ENCODE measurements at regions not wholly inside any gene's neighbourhood (a gene's known extent, or its start where the extent isn't known, plus 50 kb on each side); places are given as distances from the start of the nearest gene placed in this dataset.

DNA sequence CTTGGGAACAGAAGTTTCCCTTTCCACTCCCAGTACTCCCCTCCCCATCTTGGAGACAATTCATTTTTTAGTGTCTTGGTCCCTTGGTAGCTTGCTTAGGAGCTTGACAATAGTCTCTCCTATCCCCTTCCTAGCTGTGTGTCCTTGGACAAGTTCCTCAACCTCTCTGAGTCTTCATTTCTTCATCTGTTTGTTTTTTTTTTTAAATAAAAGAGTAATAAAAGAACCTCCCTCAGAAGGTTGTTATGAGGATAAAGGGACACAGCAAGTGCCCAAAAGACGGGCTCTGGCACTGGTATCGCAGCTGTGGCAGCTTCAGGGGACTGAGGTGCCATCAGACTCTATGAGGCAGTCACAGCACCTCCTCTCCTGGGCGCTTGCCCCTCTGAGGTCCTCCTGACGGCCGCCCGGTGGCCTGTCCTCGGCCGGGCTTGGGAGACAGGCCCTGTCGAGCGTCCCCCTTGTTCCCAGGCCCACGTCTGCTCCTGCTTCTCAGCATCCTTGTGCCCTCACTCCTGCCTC, 689.2 kb downstream of the MATN1 start:
- DNase-seq (ENCODE audit: low spot score in 2 of 2): no peak
- Mint-ChIP-seq H3K4me1 (peaks cover 10% of the 10 kb centered on the region), H3K27ac (no peak overlapping the region), H3K4me3 (no peak overlapping the region), H3K9me3 (peaks cover 5% of the 10 kb centered on the region), H3K36me3 (no peaks in the 10 kb centered on the region)
- ATAC-seq: no peak

- ATAC-seq (no peak), DNase-seq (ENCODE audit: low spot score in 2 of 2) (no peak)
- no peaks in the 10 kb centered on the region for H3K36me3 Mint-ChIP-seq
- no peak overlapping the region for H3K4me3 Mint-ChIP-seq
- H3K27ac Mint-ChIP-seq: no peak overlapping the region
- peaks cover 5% of the 10 kb centered on the region for H3K9me3 Mint-ChIP-seq
- H3K4me1 Mint-ChIP-seq: peaks cover 7% of the 10 kb centered on the region
These were observed 689.9 kb downstream of the MATN1 start for GRCh38 chr1:30033256-30034104.

DNA sequence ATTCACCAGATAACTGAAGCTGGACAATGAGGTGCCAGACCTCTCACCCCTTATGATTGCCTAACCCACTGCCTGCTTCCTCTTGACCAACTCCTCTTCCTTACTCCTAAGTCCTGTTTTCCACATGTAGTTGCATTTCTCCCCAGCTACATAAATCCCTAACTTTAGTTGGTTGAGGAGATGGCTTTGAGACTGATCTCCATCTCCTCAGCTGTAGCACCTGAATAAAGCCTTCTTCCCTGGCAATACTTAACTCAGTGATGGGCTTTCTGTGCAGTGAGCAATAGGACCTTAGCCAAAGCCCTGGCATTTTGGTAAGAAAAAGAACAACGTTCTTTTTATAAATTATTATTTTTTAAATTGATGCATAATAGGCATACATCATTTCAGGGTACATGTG, 691.1 kb downstream of the MATN1 start:
- ATAC-seq (no peak), DNase-seq (ENCODE audit: low spot score in 2 of 2) (no peak)
- Mint-ChIP-seq H3K36me3 (no peaks in the 10 kb centered on the region), H3K9me3 (peaks cover 5% of the 10 kb centered on the region), H3K27ac (no peak overlapping the region), H3K4me1 (no peaks in the 10 kb centered on the region), H3K4me3 (no peak overlapping the region)

DNA sequence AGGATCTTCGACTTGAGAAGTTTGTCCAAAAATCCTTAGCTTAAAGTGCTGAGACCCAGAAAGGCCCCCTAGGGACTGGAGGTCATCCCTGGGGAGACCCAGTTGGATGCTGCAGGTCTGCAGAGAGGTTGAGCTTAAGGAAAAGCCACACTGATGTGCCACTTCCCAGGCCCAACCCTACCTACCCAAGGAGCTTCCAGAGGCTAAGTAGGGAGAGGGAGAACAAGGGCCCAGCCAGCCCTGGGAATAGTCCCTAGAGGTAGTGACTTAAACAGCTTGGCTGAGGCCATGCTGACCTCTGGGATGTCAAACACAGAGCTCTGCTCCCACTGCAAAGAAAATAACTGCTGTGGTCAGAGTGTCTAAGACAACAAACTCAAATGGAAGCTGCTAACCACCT, 693.7 kb downstream of the MATN1 start:
- Mint-ChIP-seq H3K4me3 (no peak overlapping the region), H3K27ac (no peak overlapping the region), H3K4me1 (no peaks in the 10 kb centered on the region), H3K36me3 (no peaks in the 10 kb centered on the region), H3K9me3 (peaks cover 5% of the 10 kb centered on the region)
- DNase-seq (ENCODE audit: low spot score in 2 of 2): no peak
- ATAC-seq: no peak

GRCh38 chr1:30028939-30029338, 694.4 kb downstream of the MATN1 start:
- Mint-ChIP-seq H3K27ac (no peak overlapping the region), H3K36me3 (no peaks in the 10 kb centered on the region), H3K9me3 (peaks cover 5% of the 10 kb centered on the region), H3K4me3 (no peak overlapping the region), H3K4me1 (no peaks in the 10 kb centered on the region)
- no peak for ATAC-seq
- DNase-seq (ENCODE audit: low spot score in 2 of 2): no peak

DNA sequence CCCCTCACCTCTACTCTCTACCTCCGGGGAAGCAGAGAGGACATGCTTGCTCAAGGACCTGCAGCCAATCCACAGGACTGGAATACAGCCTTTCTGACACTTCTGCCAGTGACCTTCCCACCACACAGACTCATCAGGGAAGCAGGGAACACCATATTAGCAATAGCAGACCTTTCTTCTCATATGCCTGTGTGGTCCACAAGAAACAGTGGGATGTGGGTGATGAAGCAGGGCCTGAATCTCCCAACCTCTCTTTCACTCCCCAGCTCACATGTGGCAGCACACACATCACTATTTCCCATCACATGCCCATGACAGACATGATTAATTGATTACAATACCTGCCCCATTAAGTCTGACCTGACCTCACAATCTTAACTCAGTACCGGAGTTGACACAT, 695.1 kb downstream of the MATN1 start:
- no peaks in the 10 kb centered on the region for H3K4me1 Mint-ChIP-seq
- H3K4me3 Mint-ChIP-seq: no peak overlapping the region
- H3K9me3 Mint-ChIP-seq: peaks cover 4% of the 10 kb centered on the region
- H3K36me3 Mint-ChIP-seq: no peaks in the 10 kb centered on the region
- DNase-seq (ENCODE audit: low spot score in 2 of 2): no peak
- no peak overlapping the region for H3K27ac Mint-ChIP-seq
- no peak for ATAC-seq

DNA sequence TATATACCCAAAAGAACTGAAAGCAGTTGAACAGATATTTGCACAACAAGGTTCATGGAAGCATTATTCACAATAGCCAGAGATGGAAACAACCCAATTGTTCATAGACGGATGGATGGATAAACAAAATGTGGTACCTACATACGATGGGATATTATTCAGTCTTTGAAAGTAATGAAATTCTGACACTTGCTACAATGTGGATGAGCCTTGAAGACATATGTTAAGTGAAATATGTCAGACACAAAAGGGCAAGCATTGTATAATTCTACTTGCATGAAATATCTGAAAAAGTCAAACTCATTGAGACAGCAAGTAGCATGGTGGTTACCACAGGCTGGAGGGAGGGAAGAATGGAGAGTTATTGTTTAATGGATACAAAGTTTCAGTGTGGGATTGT, 696.1 kb downstream of the MATN1 start:
- no peak for DNase-seq (ENCODE audit: low spot score in 2 of 2)
- H3K4me3 Mint-ChIP-seq: no peak overlapping the region
- H3K36me3 Mint-ChIP-seq: no peaks in the 10 kb centered on the region
- ATAC-seq: no peak
- no peaks in the 10 kb centered on the region for H3K9me3 Mint-ChIP-seq
- no peak overlapping the region for H3K27ac Mint-ChIP-seq
- no peaks in the 10 kb centered on the region for H3K4me1 Mint-ChIP-seq

DNA sequence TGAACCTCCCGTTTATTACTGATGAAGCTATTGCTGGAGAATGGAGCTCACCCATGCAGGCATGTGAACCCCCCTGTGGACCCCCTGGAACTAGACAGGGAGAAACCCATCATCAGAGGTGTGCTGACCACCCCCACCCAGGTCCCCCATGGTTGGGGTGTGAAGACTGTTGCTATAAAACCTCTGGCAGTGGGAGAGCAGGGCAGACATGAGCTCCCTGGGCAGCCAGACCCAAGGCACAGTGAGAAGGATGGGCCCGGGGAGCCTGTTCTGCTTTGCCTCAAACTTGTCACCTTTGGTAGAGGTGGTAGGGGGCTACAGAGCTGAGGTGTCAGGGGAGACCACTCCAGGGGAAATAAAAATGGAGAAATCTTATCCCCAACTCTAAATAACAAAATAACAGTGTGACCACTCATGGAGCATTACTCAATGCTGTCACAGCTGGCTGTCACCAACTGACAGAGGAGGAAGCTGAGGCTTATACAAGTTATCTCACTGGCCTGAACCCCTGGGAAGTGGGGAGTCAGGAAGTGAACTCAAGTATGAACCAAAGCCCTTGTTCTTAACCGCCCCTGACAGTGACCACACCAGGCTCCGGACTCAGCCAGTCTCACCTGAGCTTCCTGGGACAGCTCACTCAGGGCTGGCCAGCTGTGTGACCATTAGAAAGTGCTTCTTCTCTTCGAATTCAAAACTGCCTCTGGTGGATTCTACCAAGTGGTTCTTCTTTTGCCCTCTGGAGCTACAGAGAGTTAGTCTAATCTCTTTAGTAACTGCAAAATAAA, 698.8 kb downstream of the MATN1 start:
- Mint-ChIP-seq H3K4me3 (no peak overlapping the region), H3K36me3 (no peaks in the 10 kb centered on the region)

DNA sequence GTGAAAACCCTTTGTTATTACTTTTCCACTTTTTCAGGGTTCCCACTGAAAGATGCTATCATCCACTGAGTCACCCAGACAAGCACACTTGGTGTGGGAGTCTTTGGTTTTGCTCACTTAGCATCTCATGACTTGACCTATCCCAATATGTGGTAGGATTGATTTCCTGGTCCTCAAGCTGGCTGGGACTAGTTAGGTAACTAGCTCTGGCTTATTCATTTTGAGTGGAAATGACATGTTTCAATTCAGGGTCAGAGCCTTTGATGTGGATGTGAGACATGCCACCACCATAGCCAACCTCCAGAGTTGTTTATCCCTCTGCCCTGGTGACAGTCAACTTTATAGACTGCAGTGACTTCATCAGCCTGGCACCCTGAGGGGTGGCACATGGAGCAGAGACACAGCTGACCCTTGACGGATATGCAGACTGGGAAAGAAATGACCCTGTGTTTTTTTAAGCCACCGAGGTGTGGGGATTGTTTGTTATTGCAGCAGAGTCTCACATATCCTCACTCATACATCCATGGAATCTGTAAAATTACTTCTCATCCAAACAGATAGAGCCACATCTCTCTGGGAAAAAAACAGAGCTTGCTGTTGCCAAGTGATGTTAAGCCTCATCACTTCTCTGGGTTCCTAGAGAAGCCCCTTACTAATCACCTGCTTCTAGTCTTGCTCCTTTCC, 699.9 kb downstream of the MATN1 start:
- no peak overlapping the region for H3K27ac Mint-ChIP-seq
- peak; percentile 21 for ATAC-seq
- no peak for DNase-seq (ENCODE audit: low spot score in 2 of 2)
- H3K4me3 Mint-ChIP-seq: no peak overlapping the region
- H3K36me3 Mint-ChIP-seq: no peaks in the 10 kb centered on the region
- no peaks in the 10 kb centered on the region for H3K4me1 Mint-ChIP-seq
- peaks cover 3% of the 10 kb centered on the region for H3K9me3 Mint-ChIP-seq

More for the DNA sequence above, 698.8 kb downstream of the MATN1 start:
- H3K27ac Mint-ChIP-seq: no peak overlapping the region
- DNase-seq (ENCODE audit: low spot score in 2 of 2) (no peak), ATAC-seq (no peak)
- no peaks in the 10 kb centered on the region for H3K9me3 Mint-ChIP-seq
- no peaks in the 10 kb centered on the region for H3K4me1 Mint-ChIP-seq

- Mint-ChIP-seq H3K27ac (no peak overlapping the region), H3K4me1 (peaks cover 17% of the 10 kb centered on the region), H3K36me3 (no peaks in the 10 kb centered on the region), H3K9me3 (peaks cover 4% of the 10 kb centered on the region), H3K4me3 (no peak overlapping the region)
- DNase-seq (ENCODE audit: low spot score in 2 of 2) (peak in 1 of 2 donors; percentile 23), ATAC-seq (no peak)
These were observed 709.4 kb downstream of the MATN1 start for GRCh38 chr1:30014031-30014430.

GRCh38 chr1:30012455-30013440, 710.6 kb downstream of the MATN1 start:
- no peak for ATAC-seq

DNA sequence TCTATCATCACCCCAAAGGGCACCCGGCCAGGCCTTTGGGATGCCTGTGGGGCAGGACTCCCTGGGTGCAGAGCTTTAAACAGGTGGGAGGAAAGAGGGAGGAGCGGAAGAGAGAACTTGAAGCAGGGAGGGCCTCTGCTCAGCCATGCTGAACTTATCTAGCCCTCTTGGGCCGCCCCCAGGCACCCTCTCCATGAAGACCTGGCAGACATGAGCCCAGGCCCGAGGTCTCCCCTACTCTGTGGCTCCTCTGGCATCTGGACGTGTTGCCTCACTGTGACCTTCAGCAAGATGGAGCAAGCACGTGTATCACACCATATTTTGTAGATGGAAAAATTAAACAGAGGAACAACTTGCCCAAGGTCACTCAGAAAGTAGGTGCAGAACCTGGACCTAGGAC, 711.4 kb downstream of the MATN1 start:
- no peaks in the 10 kb centered on the region for H3K36me3 Mint-ChIP-seq
- no peaks in the 10 kb centered on the region for H3K9me3 Mint-ChIP-seq
- ATAC-seq (no peak), DNase-seq (ENCODE audit: low spot score in 2 of 2) (peak in 1 of 2 donors; percentile 26)
- no peak overlapping the region for H3K27ac Mint-ChIP-seq
- peaks cover 18% of the 10 kb centered on the region for H3K4me1 Mint-ChIP-seq
- no peak overlapping the region for H3K4me3 Mint-ChIP-seq

More at GRCh38 chr1:30012455-30013440, 710.6 kb downstream of the MATN1 start:
- Mint-ChIP-seq H3K36me3 (no peaks in the 10 kb centered on the region), H3K27ac (no peak overlapping the region), H3K9me3 (no peaks in the 10 kb centered on the region), H3K4me1 (peaks cover 18% of the 10 kb centered on the region), H3K4me3 (no peak overlapping the region)
- peak in 1 of 2 donors; percentile 32 for DNase-seq (ENCODE audit: low spot score in 2 of 2)

- no peak for ATAC-seq
- Mint-ChIP-seq H3K9me3 (no peaks in the 10 kb centered on the region), H3K4me1 (peaks cover 18% of the 10 kb centered on the region), H3K4me3 (no peak overlapping the region), H3K36me3 (no peaks in the 10 kb centered on the region), H3K27ac (no peak overlapping the region)
- DNase-seq (ENCODE audit: low spot score in 2 of 2): no peak
These were observed 712.8 kb downstream of the MATN1 start for GRCh38 chr1:30010506-30011106.

DNA sequence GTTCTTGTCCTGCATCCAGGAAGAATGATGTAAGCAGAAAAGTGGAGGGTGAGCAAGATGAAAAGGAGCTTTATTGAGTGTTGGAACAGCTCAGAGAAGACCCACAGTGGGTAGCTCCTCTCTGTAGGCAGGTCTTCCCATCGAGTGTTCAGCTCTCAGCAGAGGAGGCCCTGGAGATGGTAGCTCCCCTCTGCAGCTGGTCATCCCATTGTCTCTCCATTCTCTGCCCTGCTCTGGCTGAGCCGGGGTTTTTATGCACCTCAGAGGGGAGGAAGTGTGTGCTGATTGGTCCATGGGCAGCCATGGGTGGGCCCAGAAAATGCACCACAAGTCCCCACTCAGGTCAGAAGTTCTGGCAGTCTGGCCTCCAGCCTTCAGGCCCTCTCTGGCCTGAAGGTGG, 713.7 kb downstream of the MATN1 start:
- peak in 1 of 2 donors; percentile 30 for DNase-seq (ENCODE audit: low spot score in 2 of 2)
- Mint-ChIP-seq H3K9me3 (no peaks in the 10 kb centered on the region), H3K27ac (no peak overlapping the region), H3K4me3 (no peak overlapping the region), H3K36me3 (no peaks in the 10 kb centered on the region), H3K4me1 (peaks cover 18% of the 10 kb centered on the region)
- ATAC-seq: no peak
